Lung (tissue), 11 donors: ENCODE measurements at regions not wholly inside any gene's neighbourhood (a gene's known extent, or its start where the extent isn't known, plus 50 kb on each side); places are given as distances from the start of the nearest gene placed in this dataset.

ENCODE experiments used
- ATAC-seq: fragments of 200-7000 bp; cut with Tn5 transposase; one replicate; pipeline ENCODE4 v1.9.1; 2020; ENCODE audit warnings: moderate number of reproducible peaks; ENCODE audit not compliant: insufficient read depth, low FRiP score
- DNase-seq, 3 donors: peaks; one replicate each; pipeline ENCODE4 v3.0.0-alpha.2; 2013 to 2017
- H3K27ac ChIP-seq, 2 donors: one replicate each; pipeline ENCODE4 v1.5.1; 2013; ENCODE audit warnings: mild to moderate bottlenecking in 2 of 2, moderate library complexity in 2 of 2, control low read depth in 1 of 2, inconsistent platforms in 1 of 2, low read depth in 1 of 2, low read length in 1 of 2
- H3K27me3 ChIP-seq, 3 donors: one replicate each; pipeline ENCODE4 v1.5.1; 2013; ENCODE audit warnings: low read length in 2 of 3; ENCODE audit not compliant: control insufficient read depth in 3 of 3, insufficient read depth in 3 of 3
- H3K36me3 ChIP-seq, 4 donors: one replicate each; pipeline ENCODE4 v1.5.1; 2013; ENCODE audit warnings: low read length in 4 of 4, mild to moderate bottlenecking in 1 of 4, moderate library complexity in 1 of 4; ENCODE audit not compliant: control insufficient read depth in 4 of 4, insufficient read depth in 4 of 4
- H3K4me1 ChIP-seq, 5 donors: one replicate each; pipeline ENCODE4 v1.5.1; 2013; ENCODE audit warnings: low read length in 5 of 5, mild to moderate bottlenecking in 2 of 5, moderate library complexity in 1 of 5; ENCODE audit not compliant: control insufficient read depth in 5 of 5, insufficient read depth in 5 of 5
- H3K4me3 ChIP-seq: one replicate; pipeline ENCODE4 v1.5.1; 2013; ENCODE audit warnings: mild to moderate bottlenecking, control low read depth, moderate library complexity
- H3K9ac ChIP-seq, 2 donors: one replicate each; pipeline ENCODE4 v1.5.1; 2013; ENCODE audit warnings: low read length in 2 of 2, control low read depth in 1 of 2; ENCODE audit not compliant: insufficient read depth in 1 of 2
- H3K9me3 ChIP-seq, 4 donors: one replicate each; pipeline ENCODE4 v1.5.1; 2013; ENCODE audit warnings: low read length in 3 of 4, mild to moderate bottlenecking in 1 of 4, moderate library complexity in 1 of 4; ENCODE audit not compliant: control insufficient read depth in 4 of 4, insufficient read depth in 3 of 4
- WGBS, 2 donors: extraction: QIAGEN DNeasy Blood & Tissue Kit; methylation state at CpG; one replicate each; pipeline ENCODE4 v1.1.7; 2013; 5-methylcytosine and 5-hydroxymethylcytosine counted together
- TF ChIP-seq, protein P1 (sequence below): IDR thresholded peaks from 2 replicates; pipeline ENCODE4 v1.5.1; 2012; ENCODE audit warnings: mild to moderate bottlenecking; ENCODE audit errors: control extremely low read depth, extremely low read depth
- donor health status: control.
- donor health status: control.
- donor health status: Bipolar disorder and iron deficiency.
- donor health status: healthy.
- donor health status: DM: yes; HTN: yes; CAD: no.

DNA sequence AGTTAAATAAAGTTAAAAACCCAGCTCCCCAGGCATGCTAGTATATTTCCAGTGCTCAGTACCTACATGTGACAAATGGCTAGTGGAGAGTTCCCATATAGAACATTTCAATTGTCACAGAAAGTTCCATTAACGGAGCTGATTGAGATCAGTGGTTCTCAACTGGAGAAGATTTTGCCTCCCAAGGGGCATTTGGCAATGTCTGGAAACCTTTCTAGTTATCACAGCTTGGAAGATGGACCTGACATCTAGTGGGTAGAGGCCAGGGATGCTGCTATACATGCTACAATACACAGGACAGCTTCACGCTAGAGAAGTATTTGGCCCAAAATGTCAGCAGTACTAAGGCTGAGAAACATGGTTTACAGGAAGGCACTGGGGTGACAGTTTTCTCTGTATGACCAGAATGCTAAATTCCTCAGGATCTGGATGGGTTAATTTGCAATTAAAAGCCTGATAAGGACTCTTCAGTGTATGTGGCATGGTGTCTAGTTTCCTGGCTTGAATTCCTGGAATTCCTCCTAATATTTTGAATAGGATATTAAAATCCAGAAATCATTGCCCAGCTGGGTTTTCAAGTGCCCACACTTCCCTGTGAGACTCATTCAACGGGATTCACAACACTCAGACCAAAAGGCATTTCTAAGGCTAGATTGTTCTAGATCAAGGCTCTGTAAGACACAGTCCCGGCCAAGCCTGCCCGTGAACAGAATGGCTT lies 84.7 kb upstream of the SALL4 start:
- Histone ChIP-seq H3K9me3 (no peaks in the 10 kb centered on the region), H3K4me1 (no peaks in the 10 kb centered on the region), H3K36me3 (no peaks in the 10 kb centered on the region), H3K4me3 (no peak overlapping the region), H3K27ac (no peak overlapping the region), H3K9ac (no peak overlapping the region), H3K27me3 (no peaks in the 10 kb centered on the region)
- DNase-seq (no peak), ATAC-seq (no peak)
- TF ChIP-seq, protein P1, sequence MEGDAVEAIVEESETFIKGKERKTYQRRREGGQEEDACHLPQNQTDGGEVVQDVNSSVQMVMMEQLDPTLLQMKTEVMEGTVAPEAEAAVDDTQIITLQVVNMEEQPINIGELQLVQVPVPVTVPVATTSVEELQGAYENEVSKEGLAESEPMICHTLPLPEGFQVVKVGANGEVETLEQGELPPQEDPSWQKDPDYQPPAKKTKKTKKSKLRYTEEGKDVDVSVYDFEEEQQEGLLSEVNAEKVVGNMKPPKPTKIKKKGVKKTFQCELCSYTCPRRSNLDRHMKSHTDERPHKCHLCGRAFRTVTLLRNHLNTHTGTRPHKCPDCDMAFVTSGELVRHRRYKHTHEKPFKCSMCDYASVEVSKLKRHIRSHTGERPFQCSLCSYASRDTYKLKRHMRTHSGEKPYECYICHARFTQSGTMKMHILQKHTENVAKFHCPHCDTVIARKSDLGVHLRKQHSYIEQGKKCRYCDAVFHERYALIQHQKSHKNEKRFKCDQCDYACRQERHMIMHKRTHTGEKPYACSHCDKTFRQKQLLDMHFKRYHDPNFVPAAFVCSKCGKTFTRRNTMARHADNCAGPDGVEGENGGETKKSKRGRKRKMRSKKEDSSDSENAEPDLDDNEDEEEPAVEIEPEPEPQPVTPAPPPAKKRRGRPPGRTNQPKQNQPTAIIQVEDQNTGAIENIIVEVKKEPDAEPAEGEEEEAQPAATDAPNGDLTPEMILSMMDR: no peak
- 65 to 86% methylated on average over 5 of the region's 5 CpGs for WGBS, 2 donors

GRCh38 chr20:51886341-51886740 lies 84.0 kb upstream of the SALL4 start:
- H3K9ac ChIP-seq: no peak overlapping the region
- no peaks in the 10 kb centered on the region for H3K4me1 ChIP-seq
- H3K36me3 ChIP-seq: no peaks in the 10 kb centered on the region
- TF ChIP-seq, protein P1: no peak
- H3K27ac ChIP-seq: no peak overlapping the region
- 54% methylated on average over 2 of the region's 2 CpGs for WGBS, 2 donors
- no peak overlapping the region for H3K4me3 ChIP-seq
- no peak for ATAC-seq
- H3K27me3 ChIP-seq: no peaks in the 10 kb centered on the region
- no peaks in the 10 kb centered on the region for H3K9me3 ChIP-seq
- DNase-seq: no peak

DNA sequence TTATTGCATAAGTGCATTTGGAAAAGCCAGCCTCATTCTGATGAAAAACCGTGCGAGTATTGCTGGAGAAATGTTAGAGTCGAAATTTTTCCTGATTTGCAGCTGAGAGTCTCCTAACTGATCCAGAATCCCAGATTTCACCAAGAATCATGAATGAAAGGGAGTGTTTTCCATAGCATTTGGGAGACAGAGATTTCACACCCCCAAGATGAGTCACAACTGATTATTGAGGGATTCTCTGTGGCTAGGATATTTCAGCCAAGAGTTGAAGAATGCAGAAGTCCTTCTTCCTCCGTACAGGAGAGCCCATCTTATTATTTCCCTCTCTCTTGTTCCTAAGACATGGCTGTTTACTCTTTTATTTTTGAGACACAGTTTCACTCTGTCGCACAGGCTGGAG lies 82.2 kb upstream of the SALL4 start:
- Histone ChIP-seq H3K36me3 (no peaks in the 10 kb centered on the region), H3K4me1 (no peaks in the 10 kb centered on the region), H3K9me3 (no peaks in the 10 kb centered on the region), H3K27me3 (no peaks in the 10 kb centered on the region), H3K4me3 (no peak overlapping the region), H3K27ac (no peak overlapping the region), H3K9ac (no peak overlapping the region)
- DNase-seq (no peak), ATAC-seq (no peak)
- WGBS, 2 donors: 66 to 78% methylated on average over 5 of the region's 5 CpGs
- TF ChIP-seq, protein P1: no peak

- ATAC-seq: no peak
Observed at GRCh38 chr20:51880188-51880587, 77.9 kb upstream of the SALL4 start.

More at GRCh38 chr20:51880188-51880587, 77.9 kb upstream of the SALL4 start:
- TF ChIP-seq, protein P1: no peak
- Histone ChIP-seq H3K27ac (no peak overlapping the region), H3K36me3 (no peaks in the 10 kb centered on the region), H3K4me1 (peaks cover 0 to 7% (median 0%) of the 10 kb centered on the region in 5 donors), H3K9ac (no peak overlapping the region), H3K27me3 (no peaks in the 10 kb centered on the region), H3K9me3 (no peaks in the 10 kb centered on the region), H3K4me3 (no peak overlapping the region)
- no peak for DNase-seq
- 88 to 95% methylated on average over 4 of the region's 4 CpGs for WGBS, 2 donors
